ENCODE measurements at regions not wholly inside any gene's neighbourhood (a gene's known extent, or its start where the extent isn't known, plus 50 kb on each side); places are given as distances from the start of the nearest gene placed in this dataset.
"Not testable (repeated sequence)": the region's sequence is repeated elsewhere in the genome, so short reads cannot be mapped to it uniquely, and the experiment has no call there.

DNA sequence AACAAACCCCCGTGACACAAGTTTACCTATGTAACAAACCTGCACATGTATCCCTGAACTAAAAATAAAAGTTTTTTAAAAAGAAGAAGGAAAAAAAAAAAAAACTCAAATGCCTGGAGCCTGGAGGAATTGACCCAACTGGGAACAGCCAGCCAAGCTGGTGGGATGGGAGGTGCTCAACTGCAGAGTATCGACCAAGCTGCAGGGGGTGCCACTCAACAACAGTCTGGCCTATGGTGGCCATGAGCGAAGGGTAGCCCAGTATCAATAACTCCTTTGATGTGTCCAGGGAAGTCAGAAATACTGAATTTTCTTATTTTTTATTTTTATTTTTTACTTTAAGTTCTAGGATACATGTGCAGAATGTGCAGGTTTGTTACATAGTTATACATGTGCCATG lies 310.3 kb upstream of the DLGAP1 start:
- DNase-seq (ENCODE audit: low read depth in 2 of 2) = no peak

DNA sequence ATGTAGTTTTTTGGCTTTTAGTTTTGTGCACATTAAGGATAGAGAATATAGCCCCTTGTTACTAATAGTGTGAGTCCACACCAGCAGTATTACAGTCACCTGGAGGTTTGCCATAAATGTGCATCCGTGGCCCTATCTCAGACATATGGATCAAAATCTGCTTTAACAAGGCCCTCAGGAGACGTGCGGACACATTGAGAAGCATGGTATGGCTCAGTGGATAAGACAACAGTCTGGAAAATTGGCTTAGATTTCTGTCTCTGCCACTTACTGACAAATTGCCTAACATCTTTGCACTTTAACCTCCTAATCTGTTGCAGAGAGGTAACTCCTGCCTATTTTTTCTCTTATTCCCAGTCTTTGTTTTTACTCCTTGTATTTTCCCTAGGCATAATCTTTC lies 307.2 kb upstream of the DLGAP1 start:
- DNase-seq (ENCODE audit: low read depth in 2 of 2) = no peak

DNA sequence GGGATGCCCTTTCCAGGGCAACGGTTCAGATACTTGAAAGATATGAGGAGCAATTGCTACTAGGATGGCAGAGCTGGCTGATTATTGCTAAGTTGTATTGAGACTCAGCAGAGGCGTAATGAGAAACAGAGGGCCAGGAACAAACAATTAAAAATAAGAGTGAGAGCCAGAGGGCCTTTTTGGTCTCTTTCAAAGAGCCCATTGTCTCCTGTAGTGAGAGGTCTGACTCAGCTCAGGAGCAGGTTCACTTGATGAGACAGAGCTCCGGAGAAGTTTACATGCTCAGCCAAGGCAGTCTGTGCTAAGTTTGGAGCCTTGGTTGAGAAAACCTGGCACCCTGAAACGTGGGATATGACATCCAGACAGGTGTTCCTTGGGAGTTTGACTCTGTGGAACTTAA lies 303.9 kb upstream of the DLGAP1 start:
- DNase-seq (ENCODE audit: low read depth in 2 of 2) = no peak

DNA sequence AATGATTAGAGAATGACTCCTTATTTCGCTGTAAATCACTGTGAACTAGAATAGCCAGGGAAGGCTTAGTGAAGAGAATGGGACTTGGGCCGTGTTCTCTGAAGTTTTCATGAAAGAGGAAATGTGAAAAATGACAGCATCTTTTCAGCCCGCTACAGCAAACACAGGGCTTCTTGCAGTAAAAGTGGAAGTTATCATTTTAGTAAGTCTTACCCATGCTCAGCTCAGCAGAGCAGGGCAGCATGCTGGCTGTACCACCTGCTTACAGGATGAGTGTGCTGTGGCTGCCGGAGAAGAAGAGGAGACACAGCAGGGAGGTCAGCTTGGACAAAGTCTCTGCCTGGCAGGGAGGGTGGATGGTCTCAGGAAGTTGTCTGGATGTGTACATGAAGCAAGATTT lies 300.7 kb upstream of the DLGAP1 start:
- no peak for DNase-seq (ENCODE audit: low read depth in 2 of 2)

DNA sequence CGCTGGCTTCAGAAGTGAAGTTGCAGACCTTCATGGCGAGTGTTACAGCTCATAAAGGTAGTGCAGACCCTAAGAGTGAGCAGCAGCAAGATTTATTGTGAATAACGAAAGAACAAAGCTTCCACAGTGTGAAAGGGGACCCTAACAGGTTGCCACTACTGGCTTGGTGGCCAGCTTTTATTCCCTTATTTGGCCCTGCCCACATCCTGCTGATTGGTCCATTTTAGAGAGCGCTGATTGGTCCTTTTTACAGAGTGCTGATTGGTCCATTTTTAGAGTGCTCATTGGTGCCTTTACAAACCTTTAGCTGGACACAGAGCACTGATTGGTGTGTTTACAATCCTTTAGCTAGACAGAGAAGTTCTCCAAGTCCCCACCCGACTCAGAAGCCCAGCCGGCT lies 298.0 kb upstream of the DLGAP1 start:
- not testable (repeated sequence) for DNase-seq (ENCODE audit: low read depth in 2 of 2)

DNA sequence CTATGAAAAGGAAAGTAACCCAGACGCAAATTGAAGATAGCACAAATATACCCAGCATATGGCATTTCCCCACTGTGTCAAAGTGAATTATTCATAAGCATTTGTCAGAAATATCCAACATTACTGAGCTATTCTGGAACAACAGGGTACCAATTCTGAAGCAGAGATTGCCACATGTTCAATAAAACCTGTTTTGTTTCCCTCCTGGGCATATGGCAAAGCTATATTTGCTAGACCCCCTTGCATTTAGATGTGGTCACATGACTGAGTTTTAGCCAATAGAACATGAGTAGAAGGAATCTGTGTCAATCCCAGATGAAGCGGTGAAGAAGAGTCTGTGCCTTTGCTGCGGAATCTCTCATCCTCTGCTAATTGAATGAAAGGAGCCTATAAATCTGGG lies 296.4 kb upstream of the DLGAP1 start:
- DNase-seq (ENCODE audit: low read depth in 2 of 2) = no peak

DNA sequence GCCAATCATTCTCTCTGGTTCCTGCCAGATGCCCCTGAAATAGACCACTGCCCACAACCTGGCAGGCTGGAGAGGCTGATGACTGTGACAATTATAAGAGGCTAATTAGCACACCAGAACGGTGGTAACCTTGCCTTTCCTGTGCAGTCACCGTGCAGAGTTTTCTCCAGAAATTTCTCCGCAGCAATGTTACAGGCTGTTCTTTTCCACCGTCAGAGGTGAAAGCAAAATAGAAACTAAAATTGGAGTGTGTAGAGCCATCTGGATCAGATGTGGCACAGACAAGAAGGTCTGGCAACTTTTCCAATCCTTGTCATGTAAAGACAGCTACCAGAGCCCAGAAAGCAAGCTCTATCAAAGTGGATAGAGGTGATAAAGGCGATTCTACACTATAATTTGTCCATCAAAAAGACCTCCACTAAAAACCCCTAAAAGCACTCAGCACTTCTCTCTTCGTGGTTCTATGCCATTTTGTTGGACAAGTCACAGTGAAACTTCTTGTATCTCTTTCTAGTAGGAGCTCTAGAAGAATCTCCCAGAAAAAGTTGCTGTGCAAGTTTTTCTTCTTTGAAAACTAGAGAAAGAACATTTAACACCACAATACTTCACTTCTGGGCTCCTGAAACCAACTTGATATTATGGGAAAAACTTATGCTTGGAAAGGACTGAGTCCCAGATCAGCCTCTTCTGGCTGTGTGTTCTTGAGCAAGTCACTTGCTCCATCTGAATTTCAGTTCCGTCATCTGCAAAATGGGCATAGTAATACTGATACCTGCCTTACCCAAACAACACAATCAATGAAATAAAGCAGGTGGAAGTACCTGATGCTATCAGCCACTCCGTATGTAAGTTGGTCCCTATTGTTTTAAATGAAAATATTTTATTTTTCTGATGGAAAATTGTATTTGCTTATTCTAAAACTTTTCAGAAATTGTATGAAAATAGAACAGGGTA lies 295.6 kb upstream of the DLGAP1 start:
- DNase-seq (ENCODE audit: low read depth in 2 of 2) = no peak

DNA sequence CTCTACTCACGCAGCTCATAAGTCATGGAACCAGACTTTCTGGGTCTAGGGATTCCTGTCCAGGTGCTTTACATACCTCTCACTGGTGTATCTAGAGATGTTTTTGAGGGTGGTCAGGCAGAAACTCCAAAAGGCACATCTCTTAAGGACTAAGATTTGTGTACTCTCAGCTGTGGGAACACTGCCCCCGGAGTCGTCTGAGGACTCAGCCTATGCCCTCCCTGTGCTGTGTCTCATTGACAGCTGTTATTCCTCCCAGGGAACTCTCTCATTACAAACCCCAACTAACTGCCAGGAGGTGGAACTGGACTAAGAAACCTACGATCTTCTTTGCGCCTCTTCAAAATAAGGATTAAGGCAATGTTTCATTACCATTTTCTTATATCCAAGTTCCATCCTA lies 293.9 kb upstream of the DLGAP1 start:
- DNase-seq (ENCODE audit: low read depth in 2 of 2) = no peak

DNA sequence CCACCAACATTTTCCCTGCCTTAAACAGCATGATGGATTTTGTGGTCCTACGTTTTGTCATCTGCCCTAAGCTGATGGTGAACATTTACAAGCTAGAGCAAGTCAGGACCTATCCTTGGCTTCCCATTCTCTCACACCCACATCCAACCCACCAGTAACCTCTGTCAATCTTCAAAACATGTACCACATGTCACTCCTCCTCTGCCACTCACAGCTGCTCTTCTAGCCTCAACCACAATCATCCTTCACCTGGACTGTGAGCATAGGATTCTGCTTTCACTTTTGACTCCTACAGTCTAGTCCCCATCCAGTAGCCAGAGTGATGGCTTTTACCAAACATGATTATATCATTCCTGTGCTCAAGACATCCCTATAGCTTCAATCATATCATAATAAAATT lies 279.8 kb upstream of the DLGAP1 start:
- DNase-seq (ENCODE audit: low read depth in 2 of 2) = no peak

DNA sequence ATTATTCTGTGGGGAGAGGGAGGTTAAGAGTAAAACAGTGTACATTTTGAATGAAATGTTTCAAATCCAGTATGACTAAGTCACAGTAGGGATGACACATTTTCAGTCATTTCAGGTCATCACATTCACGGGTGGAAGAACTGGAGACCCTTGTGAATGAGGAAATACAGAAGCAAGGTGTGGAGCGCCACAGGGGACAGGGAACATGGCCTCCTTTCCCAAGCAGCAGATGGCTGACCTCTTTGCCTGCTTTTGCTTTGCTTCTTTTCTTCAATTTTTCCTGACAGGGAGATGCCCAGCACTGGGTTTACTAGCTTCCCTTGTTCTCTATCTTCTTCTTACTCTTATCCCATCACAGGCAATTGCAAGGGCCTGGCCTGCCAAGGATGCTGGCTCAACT lies 278.9 kb upstream of the DLGAP1 start:
- DNase-seq (ENCODE audit: low read depth in 2 of 2) = no peak

DNA sequence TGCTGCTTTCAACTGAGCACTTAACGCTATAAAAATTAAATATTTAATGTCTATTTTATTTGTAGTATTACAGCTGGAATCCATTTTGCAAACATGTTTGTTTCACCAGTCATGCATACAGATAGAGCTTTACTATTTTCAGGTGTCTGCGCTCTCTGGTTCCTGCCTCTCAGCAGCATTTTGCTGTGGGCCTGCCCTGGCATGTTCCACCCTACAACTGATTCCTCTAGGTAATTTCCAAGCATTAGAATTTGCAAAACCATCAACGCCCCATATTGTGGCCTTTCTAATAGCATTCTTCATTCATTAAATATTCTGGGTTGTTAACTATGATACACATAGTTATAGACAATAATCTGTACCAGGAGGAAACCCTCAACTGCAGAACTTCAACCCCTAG lies 266.4 kb upstream of the DLGAP1 start:
- no peak for DNase-seq (ENCODE audit: low read depth in 2 of 2)

DNA sequence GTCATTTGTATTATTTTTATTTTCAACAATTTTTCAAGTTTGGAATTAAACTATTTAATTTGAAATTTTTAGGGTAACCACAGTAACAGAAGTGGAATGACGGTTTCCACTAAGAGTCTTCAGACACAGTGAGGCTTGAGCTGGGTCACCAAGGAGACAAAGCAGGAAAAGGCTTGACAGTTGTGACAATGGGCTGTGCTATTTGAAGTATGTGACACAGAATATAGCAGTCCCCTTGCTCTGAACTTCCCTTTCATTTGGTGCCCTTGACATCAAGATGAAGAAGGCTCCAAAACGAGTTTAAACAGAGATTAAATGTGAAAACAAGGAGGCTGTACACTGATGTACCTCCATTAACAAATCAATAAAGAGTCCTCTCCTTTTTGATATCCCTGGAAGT lies 265.4 kb upstream of the DLGAP1 start:
- DNase-seq (ENCODE audit: low read depth in 2 of 2) = no peak

DNA sequence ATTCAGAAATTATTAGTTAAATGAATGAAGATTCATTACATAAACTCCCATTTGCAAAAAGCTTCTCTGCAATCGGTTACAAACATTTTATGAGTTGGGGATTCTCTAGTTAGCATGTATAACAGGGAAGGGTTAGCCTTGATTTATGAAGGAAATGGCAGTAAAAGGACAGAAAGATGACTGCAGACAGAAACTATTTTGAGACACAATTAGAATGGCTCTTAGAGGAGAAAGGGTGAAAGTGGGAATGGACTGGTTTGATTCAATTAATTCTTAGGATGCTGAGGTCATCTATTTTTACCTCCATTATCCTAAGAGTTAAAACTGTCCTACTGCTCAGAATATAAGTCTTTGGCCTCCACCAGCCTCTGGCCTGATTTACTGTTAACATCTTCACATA lies 250.8 kb upstream of the DLGAP1 start:
- no peak for DNase-seq (ENCODE audit: low read depth in 2 of 2)

DNA sequence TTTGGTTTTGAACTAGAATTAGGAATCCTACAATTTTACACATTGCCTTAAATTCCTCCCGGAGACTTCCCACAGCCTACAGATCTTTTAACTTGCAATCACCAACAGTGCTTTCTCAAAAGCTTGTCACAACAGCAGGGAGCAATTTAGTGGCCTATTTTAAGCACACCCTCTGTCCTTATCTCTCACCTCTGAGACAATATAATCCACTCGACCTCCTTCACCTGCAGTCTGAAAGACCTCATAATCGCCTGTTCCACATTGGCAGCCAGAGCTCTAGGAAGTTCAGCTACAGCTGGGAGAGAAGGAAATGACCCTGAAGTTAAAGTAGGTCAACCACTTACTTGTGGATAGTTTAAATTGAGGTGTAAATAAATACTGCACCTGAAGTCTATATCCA lies 249.7 kb upstream of the DLGAP1 start:
- no peak for DNase-seq (ENCODE audit: low read depth in 2 of 2)

DNA sequence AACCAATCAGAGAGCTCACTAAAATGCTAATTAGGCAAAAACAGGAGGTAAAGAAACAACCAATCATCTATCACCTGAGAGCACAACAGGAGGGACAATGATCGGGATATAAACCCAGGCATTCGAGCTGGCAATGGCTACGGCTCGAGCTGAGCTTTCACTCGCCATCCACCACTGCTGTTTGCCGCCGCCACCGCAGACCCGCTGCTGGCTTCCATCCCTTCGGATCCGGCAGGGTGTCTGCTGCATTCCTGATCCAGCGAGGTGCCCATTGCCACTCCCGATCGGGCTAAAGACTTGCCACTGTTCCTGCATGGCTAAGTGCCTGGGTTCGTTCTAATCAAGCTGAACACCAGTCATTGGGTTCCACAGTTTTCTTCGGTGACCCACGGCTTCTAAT lies 236.7 kb upstream of the DLGAP1 start:
- no peak for DNase-seq (ENCODE audit: low read depth in 2 of 2)

DNA sequence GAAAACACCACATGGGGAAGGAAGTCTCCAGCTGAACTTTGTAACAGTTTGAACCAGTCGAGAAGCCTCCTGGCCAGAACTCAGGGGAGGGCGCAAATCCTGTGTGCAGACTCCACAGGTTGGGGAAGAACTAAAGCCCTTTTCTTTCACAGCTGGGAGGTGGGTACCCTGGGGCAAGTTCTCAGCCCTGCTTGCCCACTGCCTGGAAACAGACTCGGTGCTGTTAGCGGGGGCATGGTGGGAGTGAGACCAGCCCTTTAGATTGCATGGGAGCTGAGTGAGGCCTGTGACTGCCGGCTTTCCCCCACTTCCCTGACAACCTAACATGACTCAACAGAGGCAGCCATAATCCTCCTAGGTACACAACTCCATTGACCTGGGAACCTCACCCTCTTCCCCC lies 223.6 kb upstream of the DLGAP1 start:
- not testable (repeated sequence) for DNase-seq (ENCODE audit: low read depth in 2 of 2)

DNA sequence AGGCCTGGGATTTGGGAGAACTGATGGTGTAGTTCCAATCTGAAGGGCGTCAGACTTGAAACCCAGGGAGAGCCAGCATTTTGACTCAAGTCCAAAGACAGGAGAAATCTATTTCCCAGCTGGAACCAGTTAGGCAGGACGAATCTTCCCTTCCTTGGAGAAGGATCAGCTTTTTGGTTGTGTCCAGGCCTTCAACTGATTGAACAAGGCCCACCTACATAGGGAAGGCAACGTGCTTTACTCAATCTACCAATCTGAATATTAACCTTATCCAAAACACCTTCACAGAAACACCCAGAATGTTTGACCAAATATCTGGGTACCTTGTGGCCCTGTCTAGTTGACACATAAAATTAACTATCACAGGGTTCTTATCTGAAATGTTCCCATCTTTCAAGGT lies 221.9 kb upstream of the DLGAP1 start:
- DNase-seq (ENCODE audit: low read depth in 2 of 2) = no peak

DNA sequence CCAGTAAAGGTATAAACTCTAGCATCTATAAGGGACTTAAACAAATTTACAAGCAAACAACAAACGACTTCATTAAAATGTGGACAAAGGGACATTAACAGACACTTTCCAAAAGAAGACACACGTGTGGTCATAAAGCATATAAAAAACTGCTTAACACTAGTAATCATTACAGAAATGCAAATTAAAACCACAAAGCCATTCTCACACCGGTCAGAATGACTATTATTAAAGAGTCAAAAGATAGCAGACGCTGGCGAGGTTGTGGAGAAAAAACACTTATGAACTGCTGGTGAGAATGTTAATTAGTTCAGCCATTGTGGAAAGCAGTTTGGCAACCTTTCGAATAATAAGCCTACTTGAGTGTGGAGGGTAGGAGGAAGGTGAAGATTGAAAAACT lies 217.1 kb upstream of the DLGAP1 start:
- DNase-seq (ENCODE audit: low read depth in 2 of 2) = no peak

DNA sequence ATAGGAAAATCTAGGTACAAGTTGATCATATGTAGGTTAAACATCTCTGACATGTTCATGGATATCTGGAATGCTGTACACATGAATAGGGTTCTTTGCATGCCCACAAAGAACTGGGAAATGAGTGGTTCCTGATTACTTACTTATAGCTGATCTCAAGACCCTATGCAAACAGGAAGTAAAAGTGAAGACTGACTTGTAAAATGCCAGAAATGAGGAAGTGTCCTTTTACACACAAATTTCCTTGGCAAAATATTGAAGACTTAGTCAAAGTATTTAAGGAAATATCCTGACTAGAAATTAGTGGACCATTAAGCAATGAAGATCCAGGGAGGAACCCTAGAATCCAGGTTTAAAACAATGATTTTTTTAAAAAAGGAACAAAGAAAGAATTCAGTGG lies 203.7 kb upstream of the DLGAP1 start:
- no peak for DNase-seq (ENCODE audit: low read depth in 2 of 2)

DNA sequence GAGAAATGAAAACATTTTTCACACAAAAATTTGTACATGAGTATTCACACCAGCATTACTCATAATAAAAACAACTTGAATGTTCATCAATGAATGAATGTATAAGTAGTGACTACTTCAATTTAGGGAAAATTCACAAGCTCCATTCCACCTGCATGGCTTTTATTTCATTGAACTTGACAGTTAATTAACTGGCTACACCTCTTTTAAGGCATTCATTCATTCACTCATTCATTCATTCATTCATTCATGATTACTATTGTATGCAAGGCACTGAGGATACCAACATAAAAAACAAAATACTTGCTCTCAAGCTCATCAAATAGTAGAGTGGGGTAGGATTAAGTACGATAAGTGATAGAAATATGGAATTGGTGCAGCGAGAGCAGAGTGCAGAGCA lies 198.3 kb upstream of the DLGAP1 start:
- DNase-seq (ENCODE audit: low read depth in 2 of 2) = no peak

DNA sequence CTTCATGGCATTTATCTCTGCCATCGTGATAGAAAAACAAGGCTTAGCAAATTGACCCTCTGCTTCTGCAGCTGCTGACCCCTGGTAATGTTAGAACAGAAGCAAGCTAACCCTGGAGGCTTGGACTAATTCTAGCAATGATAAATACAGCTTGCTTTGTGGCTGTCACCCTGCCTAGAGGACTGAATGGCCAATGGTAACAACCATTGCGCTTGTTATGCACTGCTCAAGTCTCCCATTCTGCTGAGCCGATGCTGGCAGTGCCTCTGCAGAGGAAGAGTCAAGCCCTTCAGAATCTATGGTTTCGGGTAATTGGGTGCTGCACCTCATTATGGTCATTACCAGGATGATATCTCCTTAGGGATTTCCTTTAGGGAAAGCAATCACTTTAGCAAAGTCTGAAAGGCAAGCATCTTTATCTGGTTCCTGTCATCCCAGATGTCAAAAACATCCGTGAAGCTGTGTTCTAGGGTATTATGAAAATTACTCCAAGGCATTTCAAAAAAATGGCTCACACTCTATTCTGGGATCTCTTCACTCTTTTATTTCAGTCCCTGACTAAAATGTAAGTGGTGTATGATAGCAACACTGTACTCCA lies 186.8 kb upstream of the DLGAP1 start:
- DNase-seq (ENCODE audit: low read depth in 2 of 2) = no peak

DNA sequence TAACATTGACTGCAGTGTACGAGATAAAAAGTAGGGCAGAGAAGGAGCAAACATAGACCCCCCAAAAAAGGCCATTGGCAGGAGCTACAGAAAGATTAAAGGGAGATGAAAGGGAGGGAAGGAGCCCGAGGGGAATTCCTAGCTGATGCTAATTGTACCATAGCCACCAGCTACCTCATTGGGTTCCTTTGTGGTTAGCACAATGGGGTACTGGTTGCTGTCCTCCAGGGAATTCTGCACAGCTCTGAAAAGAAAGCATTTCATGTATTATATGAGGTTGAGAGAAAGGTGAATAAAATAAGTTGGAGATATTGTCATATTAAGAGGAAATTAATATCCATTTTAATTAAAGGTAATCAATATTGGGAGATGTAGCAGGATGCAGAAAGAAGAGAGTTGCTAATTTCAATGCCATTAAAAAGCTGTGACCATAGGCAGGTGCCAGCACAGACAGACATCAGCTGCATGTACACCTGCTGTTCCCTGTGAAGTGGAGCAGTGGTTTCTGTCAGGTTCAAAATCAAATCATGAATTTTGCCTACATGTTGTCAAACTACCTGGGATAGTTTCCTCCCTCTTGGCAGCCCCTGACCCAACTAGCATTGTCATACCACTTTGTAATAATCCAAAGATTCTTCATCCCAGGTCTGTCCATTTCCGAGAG lies 185.4 kb upstream of the DLGAP1 start:
- DNase-seq (ENCODE audit: low read depth in 2 of 2) = no peak

Measured in stimulated activated CD4-positive, alpha-beta T cell treated with anti-CD3 and anti-CD28 coated beads, Interleukin-15, amount 100 ng/mL, for 48 hours (primary cell).